ENCODE measurements at regions not wholly inside any gene's neighbourhood (a gene's known extent, or its start where the extent isn't known, plus 50 kb on each side); places are given as distances from the start of the nearest gene placed in this dataset.

DNA sequence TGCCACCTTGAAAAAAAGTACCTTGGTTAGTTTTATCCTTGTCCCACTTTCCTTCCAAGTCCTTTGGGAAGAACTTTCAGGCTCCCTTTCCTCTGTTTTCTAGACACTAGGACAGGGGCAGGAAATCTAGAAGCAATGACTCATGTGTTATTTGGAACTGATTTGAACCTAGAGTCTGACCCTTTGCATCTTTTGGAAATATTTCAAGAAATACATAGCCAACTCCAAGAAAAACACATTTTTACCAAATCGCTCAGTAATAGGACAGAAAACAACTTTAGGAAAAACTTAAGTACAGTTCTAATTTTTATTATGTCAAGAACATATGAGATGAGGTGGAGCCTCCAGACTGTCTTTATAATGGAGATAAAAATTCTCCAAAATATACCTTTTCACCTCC is 292.4 kb downstream of the PTBP2 start:
- no peak overlapping the region for H3K14ac ChIP-seq (ENCODE audit: insufficient read depth, low read length)
- no peak overlapping the region for H2BK120ac ChIP-seq (ENCODE audit: low read depth, low read length, poor library complexity, severe bottlenecking)
- no peak overlapping the region for H3K4me3 Mint-ChIP-seq
- H3K56ac ChIP-seq (ENCODE audit: insufficient read length, low read depth, low read length): no peak overlapping the region
- H4K5ac ChIP-seq (ENCODE audit: insufficient read length, low read depth, low read length): no peak overlapping the region
- H3K27ac Mint-ChIP-seq: no peak overlapping the region
- no peaks in the 10 kb centered on the region for H3K27me3 ChIP-seq (ENCODE audit: insufficient read depth, low read length)
- H4K20me1 ChIP-seq (ENCODE audit: control insufficient read depth, insufficient read depth, insufficient read length): no peaks in the 10 kb centered on the region
- H2BK12ac ChIP-seq (ENCODE audit: insufficient read length, low read depth, low read length): no peak overlapping the region
- H3K9ac ChIP-seq (ENCODE audit: extremely low read depth, insufficient read length, low read length): no peak overlapping the region
- no CpG with 5 or more reads among the region's 1 CpG for WGBS (ENCODE audit: extremely low coverage, insufficient read length, low lambda C conversion rate)
- H3T11ph ChIP-seq (ENCODE audit: low read length): no peak overlapping the region
- no peak for DNase-seq
- H3K79me1 ChIP-seq (ENCODE audit: insufficient read depth, low read depth, low read length, poor library complexity, severe bottlenecking): no peaks in the 10 kb centered on the region
- H3K27me3 Mint-ChIP-seq (ENCODE audit: low read depth): no peaks in the 10 kb centered on the region
- H3K4me1 ChIP-seq (ENCODE audit: insufficient read depth, low read length): no peaks in the 10 kb centered on the region; the same call in 1 of the 2 replicates
- no peak overlapping the region for H3K27ac ChIP-seq (ENCODE audit: insufficient read length, low read depth, low read length)
- H4K91ac ChIP-seq (ENCODE audit: insufficient read length, low read depth, low read length): no peak overlapping the region
- H3K4ac ChIP-seq (ENCODE audit: low read depth, low read length): no peak overlapping the region
- H3K23me2 ChIP-seq (ENCODE audit: insufficient read length, low read depth, low read length, poor library complexity, severe bottlenecking): no peaks in the 10 kb centered on the region
- H2BK15ac ChIP-seq (ENCODE audit: low read depth, low read length): no peak overlapping the region
- no peak overlapping the region for H3K18ac ChIP-seq (ENCODE audit: insufficient read length, low read depth, low read length)
- H4K8ac ChIP-seq (replicated peaks; ENCODE audit: insufficient read length, low read depth, low read length): no peak overlapping the region
- no peak overlapping the region for H2AK5ac ChIP-seq (ENCODE audit: insufficient read length, low read length)
- no peak overlapping the region for H2AFZ ChIP-seq (ENCODE audit: low read length)
- no peak overlapping the region for H3K23ac ChIP-seq (ENCODE audit: insufficient read length, low read depth, low read length)
- no peaks in the 10 kb centered on the region for H3K9me3 Mint-ChIP-seq
- TF ChIP-seq, protein P1, sequence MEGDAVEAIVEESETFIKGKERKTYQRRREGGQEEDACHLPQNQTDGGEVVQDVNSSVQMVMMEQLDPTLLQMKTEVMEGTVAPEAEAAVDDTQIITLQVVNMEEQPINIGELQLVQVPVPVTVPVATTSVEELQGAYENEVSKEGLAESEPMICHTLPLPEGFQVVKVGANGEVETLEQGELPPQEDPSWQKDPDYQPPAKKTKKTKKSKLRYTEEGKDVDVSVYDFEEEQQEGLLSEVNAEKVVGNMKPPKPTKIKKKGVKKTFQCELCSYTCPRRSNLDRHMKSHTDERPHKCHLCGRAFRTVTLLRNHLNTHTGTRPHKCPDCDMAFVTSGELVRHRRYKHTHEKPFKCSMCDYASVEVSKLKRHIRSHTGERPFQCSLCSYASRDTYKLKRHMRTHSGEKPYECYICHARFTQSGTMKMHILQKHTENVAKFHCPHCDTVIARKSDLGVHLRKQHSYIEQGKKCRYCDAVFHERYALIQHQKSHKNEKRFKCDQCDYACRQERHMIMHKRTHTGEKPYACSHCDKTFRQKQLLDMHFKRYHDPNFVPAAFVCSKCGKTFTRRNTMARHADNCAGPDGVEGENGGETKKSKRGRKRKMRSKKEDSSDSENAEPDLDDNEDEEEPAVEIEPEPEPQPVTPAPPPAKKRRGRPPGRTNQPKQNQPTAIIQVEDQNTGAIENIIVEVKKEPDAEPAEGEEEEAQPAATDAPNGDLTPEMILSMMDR (conservative IDR thresholded peaks at IDR 0.05): no peak
- no peaks in the 10 kb centered on the region for H3K79me2 ChIP-seq (ENCODE audit: insufficient read depth, low read length)
- H3K9me3 ChIP-seq (ENCODE audit: control insufficient read depth, low read depth, low read length): no peaks in the 10 kb centered on the region
- peaks cover 9% of the 10 kb centered on the region in 2 experiments; a peak in 3 of 4 replicates for H3K4me1 Mint-ChIP-seq
- H2BK5ac ChIP-seq (ENCODE audit: insufficient read length, low read length): no peak overlapping the region
- no peak overlapping the region for H3K4me2 ChIP-seq (ENCODE audit: insufficient read depth, insufficient read length, low read length)
- no peak overlapping the region for H2BK20ac ChIP-seq (ENCODE audit: low read depth, low read length, poor library complexity, severe bottlenecking)
- H3K36me3 Mint-ChIP-seq (ENCODE audit: insufficient read depth in 1 of 3, low read depth in 3 of 3): no peaks in the 10 kb centered on the region

All from H9 (cell line).